ENCODE measurements at regions not wholly inside any gene's neighbourhood (a gene's known extent, or its start where the extent isn't known, plus 50 kb on each side); places are given as distances from the start of the nearest gene placed in this dataset.

GRCh38 chr10:3702569-3702968 is 82.4 kb downstream of the KLF6 start:
- CTCF ChIA-PET = no interaction called here
- TF ChIP-seq CTCF (IDR thresholded peaks at IDR 0.05; ENCODE audit: insufficient read depth, low read length, missing control alignments) = no peak
- POLR2A ChIA-PET = no interaction called here
- DNase-seq (ENCODE audit: low read depth, low spot score) = no peak
- H3K4me3 ChIP-seq (ENCODE audit: low read depth, low read length) = no peak overlapping the region

GRCh38 chr10:3702056-3702546 is 82.9 kb downstream of the KLF6 start:
- CTCF ChIA-PET = interaction anchor here (1.6 kb wide), 1 partner anchor 507 kb away, joined by 3 read pairs; no protein-coding TSS in a partner anchor
- DNase-seq (ENCODE audit: low read depth, low spot score) = no peak
- POLR2A ChIA-PET = no interaction called here
- H3K4me3 ChIP-seq (ENCODE audit: low read depth, low read length) = no peak overlapping the region
- no peak for TF ChIP-seq CTCF (IDR thresholded peaks at IDR 0.05; ENCODE audit: insufficient read depth, low read length, missing control alignments)

GRCh38 chr10:3701491-3701890 is 83.5 kb downstream of the KLF6 start:
- ChIA-PET POLR2A (no interaction called here), CTCF (interaction anchor here (1.6 kb wide), 1 partner anchor 507 kb away, joined by 3 read pairs; no protein-coding TSS in a partner anchor)
- no peak for DNase-seq (ENCODE audit: low read depth, low spot score)
- no peak for TF ChIP-seq CTCF (IDR thresholded peaks at IDR 0.05; ENCODE audit: insufficient read depth, low read length, missing control alignments)
- no peak overlapping the region for H3K4me3 ChIP-seq (ENCODE audit: low read depth, low read length)

- CTCF ChIA-PET = interaction anchor here (1.6 kb wide), 1 partner anchor 506 kb away, joined by 3 read pairs; no protein-coding TSS in a partner anchor
Observed at GRCh38 chr10:3700531-3701076, 84.4 kb downstream of the KLF6 start.

GRCh38 chr10:3699916-3700315 is 85.1 kb downstream of the KLF6 start:
- no peak for TF ChIP-seq CTCF (IDR thresholded peaks at IDR 0.05; ENCODE audit: insufficient read depth, low read length, missing control alignments)
- ChIA-PET POLR2A (no interaction called here), CTCF (no interaction called here)
- no peak for DNase-seq (ENCODE audit: low read depth, low spot score)
- no peak overlapping the region for H3K4me3 ChIP-seq (ENCODE audit: low read depth, low read length)

More at GRCh38 chr10:3700531-3701076, 84.4 kb downstream of the KLF6 start:
- TF ChIP-seq CTCF (IDR thresholded peaks at IDR 0.05; ENCODE audit: insufficient read depth, low read length, missing control alignments) = no peak
- POLR2A ChIA-PET = no interaction called here
- no peak overlapping the region for H3K4me3 ChIP-seq (ENCODE audit: low read depth, low read length)
- DNase-seq (ENCODE audit: low read depth, low spot score) = no peak

GRCh38 chr10:3698312-3698711 is 86.7 kb downstream of the KLF6 start:
- DNase-seq (ENCODE audit: low read depth, low spot score) = no peak
- no peak for TF ChIP-seq CTCF (IDR thresholded peaks at IDR 0.05; ENCODE audit: insufficient read depth, low read length, missing control alignments)
- CTCF ChIA-PET = no interaction called here
- H3K4me3 ChIP-seq (ENCODE audit: low read depth, low read length) = no peak overlapping the region
- POLR2A ChIA-PET = no interaction called here

Measured in AG04449 (cell line).